HPDE6-E6E7 (cell line): ENCODE measurements at regions not wholly inside any gene's neighbourhood (a gene's known extent, or its start where the extent isn't known, plus 50 kb on each side); places are given as distances from the start of the nearest gene placed in this dataset.
"Not testable (repeated sequence)": the region's sequence is repeated elsewhere in the genome, so short reads cannot be mapped to it uniquely, and the experiment has no call there.

Experiments
- DNase-seq: peaks from one replicate; pipeline ENCODE4 v3.0.0; 2011; ENCODE audit warnings: missing footprints; ENCODE audit errors: extremely low spot score

DNA sequence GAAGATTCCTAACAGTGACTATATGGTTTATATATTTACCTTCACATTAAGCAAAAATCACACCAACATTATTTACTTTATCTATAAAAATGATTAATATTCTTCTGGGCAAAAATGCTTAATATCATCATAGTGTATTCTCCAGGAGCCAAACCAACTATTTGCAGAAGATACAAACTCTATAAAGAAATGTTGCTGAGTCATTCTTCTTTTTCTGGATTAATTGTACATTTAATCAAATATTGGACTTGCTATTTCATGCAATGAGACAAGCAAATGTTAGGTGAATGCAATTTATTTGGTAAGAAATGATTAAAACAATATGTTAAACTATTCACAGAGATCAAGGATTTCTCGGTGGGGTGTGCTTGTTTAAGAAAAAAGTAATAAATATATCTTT lies 1075.8 kb downstream of the PCDH9 start:
- DNase-seq, result no peak

GRCh38 chr13:66152596-66152995 lies 1077.5 kb downstream of the PCDH9 start:
- no peak for DNase-seq

DNA sequence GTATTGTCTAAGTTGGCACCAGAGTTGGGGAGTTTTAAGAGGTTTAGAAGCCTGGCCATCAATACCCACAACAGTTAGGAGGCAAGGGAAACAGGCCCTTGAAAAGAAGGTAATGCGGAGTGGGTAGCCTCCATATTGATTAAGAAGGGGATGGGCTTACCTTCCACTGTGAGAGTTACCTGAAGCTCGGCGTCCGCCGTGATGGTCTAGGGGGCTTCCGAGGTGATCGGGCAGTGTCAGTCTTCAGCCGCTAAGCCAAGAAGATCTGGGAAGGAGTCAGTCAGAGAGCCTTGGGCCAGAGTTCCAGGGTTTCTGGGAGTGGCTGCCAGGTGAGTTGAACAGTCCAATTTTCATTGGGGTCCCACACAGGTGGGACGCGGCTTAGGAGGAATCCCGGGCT lies 1085.8 kb downstream of the PCDH9 start:
- not testable (repeated sequence) for DNase-seq

DNA sequence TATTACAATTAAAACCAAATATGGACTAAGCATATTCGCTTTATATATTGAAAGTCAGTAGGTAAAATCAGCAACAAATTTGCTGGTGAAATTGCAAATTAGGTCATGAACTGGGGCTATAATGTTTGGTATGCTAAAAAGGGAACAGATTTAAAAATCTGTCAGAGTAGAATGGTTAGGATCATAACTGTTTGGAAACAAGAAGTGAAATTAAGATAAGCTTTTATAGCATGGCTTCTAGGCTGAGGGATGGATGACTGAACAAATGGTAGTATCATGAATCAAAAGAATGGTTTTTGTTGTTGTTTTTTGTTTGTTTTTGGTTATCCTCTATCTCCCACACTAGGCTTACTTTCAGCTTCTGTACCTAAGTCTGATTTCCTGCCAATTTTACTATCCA lies 1090.4 kb downstream of the PCDH9 start:
- DNase-seq, result no peak

- no peak for DNase-seq
Observed at GRCh38 chr13:66139250-66139649, 1090.9 kb downstream of the PCDH9 start.

DNA sequence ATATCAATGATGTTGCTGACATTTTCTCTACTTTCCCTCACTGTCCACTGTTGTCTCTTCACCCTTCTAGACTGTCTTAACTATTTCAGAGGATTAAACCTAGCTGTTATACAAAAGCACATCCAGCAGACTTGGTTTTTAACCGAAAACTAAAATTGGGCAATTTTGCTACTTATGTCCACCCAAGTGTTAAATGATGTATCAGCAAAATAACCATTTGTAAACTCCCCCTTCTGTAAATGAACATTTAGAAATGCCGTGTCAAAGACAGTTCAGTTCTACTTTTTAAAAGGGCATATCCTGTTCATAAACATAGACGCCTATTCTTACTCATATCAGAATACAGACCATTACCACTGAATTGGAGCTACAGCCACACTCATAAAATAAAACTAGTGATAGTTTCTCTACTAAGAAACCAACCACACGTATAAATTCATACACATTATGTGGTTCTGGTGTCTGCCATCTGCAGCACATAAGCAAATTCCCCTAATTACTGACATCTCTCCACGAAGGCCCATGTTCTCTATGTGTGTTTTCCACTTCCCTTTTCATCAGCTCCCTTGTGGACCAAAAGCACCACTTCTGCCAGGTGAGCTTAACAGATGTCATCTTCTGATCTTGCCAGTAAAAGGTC lies 1091.8 kb downstream of the PCDH9 start:
- DNase-seq, result no peak

DNA sequence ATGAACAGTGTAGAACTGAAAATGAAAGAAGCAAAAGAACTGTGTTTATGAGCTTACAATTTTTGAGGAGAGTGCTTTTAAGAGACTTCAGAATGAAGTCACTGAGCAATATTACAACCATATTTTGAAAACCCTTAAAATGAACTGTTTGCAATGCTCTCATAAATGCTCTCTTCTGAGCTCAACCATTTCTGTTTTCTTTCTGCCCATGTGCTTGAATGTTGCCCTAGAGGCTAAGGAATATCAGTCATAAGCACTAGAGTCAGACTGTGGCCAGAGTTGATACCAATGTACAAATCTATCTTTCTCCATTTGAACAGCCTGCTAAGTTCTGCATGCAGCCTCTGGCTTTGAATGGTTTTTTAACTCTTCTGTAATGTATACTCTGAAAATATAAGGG lies 1092.8 kb downstream of the PCDH9 start:
- DNase-seq, result no peak

DNA sequence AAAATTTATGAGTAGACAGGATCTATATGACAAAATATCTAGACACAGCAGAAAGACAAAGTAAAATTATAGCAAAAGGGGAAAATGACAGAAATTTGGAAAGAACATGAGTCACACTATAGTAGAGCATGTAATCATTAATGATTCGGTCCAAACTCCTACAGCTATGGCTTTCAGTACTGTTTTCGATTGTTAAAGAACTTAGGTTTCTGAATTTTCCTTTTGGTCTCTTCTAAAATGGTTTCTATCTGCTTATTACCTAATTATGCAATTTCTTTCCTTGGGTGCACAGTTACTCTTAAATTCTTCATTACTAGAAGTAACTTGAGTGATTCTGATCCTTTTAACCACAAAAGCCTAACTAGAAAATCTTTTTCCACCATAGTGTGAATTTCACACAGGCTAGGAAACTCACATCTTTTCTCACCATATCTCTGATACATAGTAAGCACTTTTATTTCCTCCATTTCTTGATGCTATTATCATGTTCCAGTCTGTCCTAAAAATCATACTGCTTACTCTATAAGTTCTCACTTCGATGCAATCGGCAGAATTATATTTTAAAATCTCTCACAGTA lies 1101.4 kb downstream of the PCDH9 start:
- DNase-seq, result no peak

DNA sequence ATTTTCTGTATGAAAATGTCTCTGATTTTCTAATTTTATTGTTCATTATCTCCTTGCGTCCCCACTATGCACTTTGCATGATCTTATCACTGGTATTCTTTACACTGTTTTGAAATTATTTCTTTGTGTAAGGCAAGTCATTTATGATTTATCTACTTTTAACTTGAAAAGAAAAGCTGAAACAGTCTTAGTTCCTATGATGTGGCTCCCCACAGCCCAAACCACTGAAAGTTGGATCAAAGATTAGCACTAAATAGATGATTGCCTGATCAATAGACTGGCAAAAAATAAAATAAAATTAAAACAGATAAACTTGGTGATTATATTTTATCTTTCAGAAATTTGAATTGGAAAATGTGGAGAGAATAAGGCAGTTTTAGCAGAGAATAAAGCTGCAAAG lies 1101.9 kb downstream of the PCDH9 start:
- no peak for DNase-seq

GRCh38 chr13:66117563-66117962 lies 1112.6 kb downstream of the PCDH9 start:
- no peak for DNase-seq

DNA sequence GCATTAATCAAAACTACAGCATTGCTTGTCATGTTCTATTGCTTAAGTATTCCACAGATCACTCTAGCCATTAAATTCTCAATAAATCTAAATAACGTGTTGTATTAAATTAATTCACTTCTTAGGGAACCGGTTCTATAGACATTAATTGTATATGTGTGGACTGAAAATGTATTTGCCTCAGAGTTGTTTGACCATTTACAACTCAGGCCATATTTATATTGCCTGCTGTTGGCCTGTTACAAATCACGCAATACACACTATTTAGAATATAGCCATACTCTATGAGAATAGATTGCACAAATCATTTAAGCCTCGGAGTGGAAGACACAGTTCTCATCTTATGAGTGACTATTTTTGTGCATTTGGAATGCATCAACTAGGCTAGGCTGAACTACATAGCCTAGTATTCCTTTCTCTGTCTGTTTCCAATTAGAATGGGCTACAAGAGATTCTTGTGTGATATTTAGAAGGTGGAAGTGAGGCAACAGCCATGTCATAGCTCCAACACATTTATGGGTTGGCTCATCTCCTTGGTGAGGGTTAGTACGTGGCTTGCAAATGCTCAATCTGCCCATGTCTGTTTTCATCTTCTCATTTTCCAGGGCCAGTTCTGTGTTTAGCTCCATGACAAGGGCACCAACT lies 1116.1 kb downstream of the PCDH9 start:
- no peak for DNase-seq

DNA sequence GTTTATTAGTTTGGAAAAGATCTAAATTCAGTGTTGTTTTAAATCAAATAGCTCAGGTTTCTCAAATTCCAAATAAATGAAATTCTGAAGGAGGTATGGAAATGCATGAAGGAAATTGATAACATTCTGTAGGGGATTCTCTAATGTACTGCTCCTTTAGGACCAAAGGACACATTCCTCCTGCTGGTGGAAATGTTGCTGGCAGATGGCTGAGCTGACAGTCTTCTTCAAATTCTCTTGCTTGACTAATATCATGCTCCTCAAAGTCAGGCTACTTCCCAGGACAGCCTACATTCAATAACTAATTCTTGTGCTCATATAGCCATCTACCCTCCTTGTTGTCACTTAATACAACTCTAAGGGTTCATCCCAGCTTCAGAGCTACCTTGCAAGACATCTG lies 1118.5 kb downstream of the PCDH9 start:
- no peak for DNase-seq

DNA sequence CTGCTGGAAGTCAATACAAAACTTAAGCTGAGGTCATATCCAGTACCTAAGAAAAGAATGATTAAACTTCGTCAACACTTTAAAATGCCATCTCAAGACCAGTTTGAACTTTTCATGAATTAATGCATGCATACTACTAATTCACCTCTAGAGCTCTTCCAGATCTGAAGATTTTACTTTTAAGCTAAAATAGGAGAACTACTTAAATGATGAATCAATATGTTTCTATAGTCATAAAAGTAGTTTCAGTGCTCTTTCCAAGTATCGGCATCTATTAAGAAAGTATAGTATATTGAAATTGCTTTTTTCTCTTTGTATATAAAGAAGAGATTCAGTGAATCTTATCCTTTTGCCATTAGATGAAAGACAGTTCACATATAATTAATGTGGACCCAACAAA lies 1123.9 kb downstream of the PCDH9 start:
- DNase-seq, result no peak

GRCh38 chr13:66102864-66103263 lies 1127.3 kb downstream of the PCDH9 start:
- DNase-seq, result no peak

GRCh38 chr13:66099825-66100224 lies 1130.3 kb downstream of the PCDH9 start:
- DNase-seq, result no peak

DNA sequence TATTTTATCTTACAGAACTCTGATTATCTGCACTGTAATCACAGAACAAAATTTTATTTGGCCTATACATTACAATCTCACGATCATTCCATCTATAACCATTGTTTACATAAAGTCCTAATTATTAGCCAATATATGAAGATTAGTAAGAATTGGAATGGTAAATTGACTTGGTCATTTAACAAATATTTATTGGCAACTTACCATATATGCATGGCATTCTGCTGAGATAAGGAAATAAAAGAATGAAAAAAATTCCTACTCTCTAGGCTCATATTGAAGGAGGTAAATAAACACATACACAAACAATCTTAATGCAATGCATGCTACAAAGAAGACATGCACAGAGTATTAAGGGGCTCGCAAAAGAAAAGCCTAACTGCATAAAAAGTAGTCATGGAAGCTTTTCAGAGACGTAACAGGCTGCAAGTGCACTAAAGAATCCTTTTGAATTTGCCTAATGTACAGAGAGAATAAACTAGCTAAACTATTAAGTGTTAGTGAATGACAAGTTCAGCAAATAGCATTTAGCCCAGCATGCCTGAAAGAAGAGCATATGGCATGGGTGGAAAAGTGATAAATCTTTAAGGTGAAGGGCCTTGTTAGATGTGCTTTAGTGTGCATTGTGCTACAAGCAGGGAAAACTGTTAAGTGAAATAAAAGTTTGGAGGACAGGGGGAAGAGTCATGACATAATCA lies 1131.1 kb downstream of the PCDH9 start:
- DNase-seq, result no peak

DNA sequence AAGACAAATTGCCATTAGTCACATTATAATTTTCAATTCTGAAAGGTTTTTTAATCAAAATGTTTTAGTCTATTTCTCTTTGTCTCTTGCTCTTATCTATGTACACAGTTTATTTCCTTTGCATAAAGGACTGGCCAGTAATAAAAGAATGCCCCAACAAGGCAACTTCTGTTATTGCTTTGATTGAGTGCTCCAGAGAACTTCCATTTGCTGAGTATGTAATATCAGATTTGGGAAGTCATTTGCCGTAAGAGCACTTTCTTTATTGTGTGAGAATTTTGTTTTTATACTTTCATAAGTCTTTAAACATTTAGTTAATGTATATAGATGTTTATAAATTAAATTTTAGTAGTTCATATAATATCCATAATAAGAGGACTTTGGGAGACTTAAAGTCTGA lies 1140.4 kb downstream of the PCDH9 start:
- DNase-seq, result no peak

DNA sequence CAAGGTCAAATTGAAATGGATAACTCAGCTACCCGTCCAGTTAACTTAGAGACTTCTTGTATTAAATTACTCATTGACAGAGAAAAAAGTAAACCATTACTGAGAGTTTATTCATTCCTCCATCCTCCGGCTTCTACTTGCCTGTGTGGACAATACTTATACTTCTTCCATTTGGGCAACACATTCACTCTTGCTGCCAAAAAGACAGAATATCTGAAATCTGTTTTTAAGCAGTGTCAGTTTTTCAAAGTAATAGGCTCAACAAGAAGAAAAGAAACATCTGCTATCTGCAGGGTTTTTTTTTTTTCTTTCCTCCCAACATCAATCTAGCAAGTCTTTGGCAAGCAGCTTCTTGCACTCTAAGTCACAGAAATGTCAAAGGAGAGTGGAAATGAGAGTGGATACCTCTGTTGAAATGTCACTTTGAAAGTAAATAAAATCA lies 1142.8 kb downstream of the PCDH9 start:
- no peak for DNase-seq

GRCh38 chr13:66077132-66077689 lies 1152.9 kb downstream of the PCDH9 start:
- peak; percentile 1 for DNase-seq

- peak; percentile 4 for DNase-seq
Observed at GRCh38 chr13:66076417-66076816, 1153.7 kb downstream of the PCDH9 start.

DNA sequence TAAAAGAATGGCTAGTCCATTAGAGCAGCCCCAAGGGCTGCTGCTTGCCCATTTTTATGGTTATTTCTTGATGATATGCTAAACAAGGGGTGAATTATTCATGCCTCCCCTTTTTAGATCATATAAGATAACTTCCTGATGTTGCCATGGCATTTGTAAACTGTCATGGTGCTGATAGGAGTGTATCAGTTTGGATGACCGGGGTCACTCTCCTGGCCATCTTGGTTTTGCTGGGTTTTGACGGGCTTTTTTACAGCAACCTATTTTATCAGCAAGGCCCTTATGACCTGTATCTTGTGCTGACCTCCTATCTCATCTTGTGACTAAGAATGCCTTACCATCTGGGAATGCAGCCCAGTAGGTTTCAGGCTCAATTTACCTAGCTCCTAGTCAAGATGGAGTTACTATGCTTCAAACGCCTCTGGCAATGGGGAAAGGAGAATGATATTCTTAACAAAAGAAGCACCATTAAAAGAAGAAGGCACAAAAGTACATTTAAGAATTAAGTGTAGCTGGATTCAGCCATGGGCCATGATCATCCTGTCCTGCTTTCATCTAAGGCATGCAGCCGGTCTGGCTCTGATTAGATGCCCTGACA lies 1156.0 kb downstream of the PCDH9 start:
- DNase-seq, result no peak

DNA sequence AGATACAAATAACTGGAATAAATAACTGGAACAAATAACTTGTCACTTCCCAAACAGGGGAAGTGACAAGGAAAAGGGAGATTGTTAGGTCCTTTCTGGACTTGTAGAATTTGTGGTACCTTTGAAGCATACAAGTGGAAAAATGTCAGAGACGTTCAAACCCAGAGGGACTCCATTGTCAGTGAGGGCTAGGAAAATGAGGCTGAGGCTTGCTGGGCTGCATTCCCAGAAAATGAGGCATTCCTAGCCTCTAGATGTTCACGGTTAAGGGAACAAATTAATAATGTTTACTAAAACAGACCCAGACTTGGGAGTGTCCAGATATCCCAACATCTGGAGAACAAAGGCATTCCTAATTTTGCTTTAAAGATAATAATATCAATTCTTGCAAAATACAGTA lies 1158.0 kb downstream of the PCDH9 start:
- DNase-seq, result not testable (repeated sequence)
